SIG-M5 (cell line): ENCODE measurements at regions not wholly inside any gene's neighbourhood (a gene's known extent, or its start where the extent isn't known, plus 50 kb on each side); places are given as distances from the start of the nearest gene placed in this dataset.
"Not testable (repeated sequence)": the region's sequence is repeated elsewhere in the genome, so short reads cannot be mapped to it uniquely, and the experiment has no call there.

Source experiments
- DNase-seq: peaks from one replicate; lab custom pipeline; 2025; lab: John Stamatoyannopoulos, UW

GRCh38 chr3:105293441-105293840 is 73.3 kb upstream of the ALCAM start:
- DNase-seq: no peak

DNA sequence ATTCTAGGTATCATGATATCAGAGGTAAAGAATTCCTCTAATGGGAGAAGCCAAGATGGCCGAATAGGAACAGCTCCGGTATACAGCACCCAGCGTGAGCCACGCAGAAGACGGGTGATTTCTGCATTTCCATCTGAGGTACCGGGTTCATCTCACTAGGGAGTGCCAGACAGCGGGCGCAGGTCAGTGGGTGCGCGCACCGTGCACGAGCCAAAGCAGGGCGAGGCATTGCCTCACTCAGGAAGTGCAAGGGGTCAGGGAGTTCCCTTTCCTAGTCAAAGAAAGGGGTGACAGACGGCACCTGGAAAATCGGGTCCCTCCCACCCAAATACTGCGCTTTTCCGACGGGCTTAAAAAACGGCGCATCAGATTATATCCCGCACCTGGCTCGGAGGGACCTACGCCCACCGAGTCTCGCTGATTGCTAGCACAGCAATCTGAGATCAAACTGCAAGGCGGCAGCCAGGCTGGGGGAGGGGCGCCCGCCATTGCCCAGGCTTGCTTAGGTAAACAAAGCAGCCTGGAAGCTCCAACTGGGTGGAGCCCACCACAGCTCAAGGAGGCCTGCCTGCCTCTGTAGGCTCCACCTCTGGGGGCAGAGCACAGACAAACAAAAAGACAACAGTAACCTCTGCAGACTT is 70.4 kb upstream of the ALCAM start:
- DNase-seq: not testable (repeated sequence)

GRCh38 chr3:105304487-105304886 is 62.2 kb upstream of the ALCAM start:
- DNase-seq: no peak

DNA sequence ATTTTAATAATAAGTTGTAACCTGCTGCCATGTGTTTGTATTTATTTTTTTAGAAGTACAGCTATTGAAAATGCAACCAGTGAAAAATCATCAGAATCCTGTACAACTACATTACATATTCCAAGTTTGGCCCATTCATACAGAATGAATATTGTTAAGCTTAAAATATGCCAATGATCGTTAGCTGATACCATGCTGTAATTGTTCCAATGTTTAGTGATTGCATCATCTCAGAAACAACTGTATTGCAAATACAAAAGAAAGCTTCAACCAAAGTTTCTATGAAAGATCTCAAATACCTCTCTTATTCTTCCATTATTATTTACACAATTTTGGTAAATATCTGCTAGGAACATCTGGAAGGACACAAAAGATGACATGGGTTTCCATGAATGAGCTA is 51.6 kb upstream of the ALCAM start:
- no peak for DNase-seq

- no peak for DNase-seq
These were observed 50.9 kb upstream of the ALCAM start for GRCh38 chr3:105315815-105316214.

DNA sequence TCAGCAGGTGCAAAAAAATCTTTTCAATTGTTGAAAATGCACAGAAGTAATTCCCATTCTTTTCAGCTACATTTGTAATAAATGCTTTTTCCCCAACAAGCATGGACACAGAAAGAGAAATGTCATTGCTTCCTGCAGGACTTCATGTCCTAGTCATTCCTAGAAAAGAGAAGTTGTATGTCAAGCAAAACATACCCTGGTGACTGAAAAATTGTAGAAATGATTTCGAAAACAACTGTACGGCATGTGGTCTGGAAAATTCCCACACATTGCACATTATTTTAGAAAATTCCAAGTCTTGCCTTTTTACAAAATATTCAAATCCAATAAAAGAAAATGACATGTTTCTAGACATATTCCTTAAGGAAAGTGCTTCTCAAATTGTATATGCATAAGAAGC is 50.4 kb upstream of the ALCAM start:
- no peak for DNase-seq
